Endodermal cell (in vitro differentiated cells): ENCODE measurements at regions not wholly inside any gene's neighbourhood (a gene's known extent, or its start where the extent isn't known, plus 50 kb on each side); places are given as distances from the start of the nearest gene placed in this dataset.

Experiments
- DNase-seq: peaks from one replicate; pipeline ENCODE4 v3.0.0-alpha.2; 2017
- H3K27ac ChIP-seq: 2 replicates; pipeline ENCODE4 v1.5.1; 2013; ENCODE audit warnings: mild to moderate bottlenecking, low read depth, low read length, moderate library complexity
- H3K27me3 ChIP-seq: 2 replicates; pipeline ENCODE4 v1.6.1; 2013; ENCODE audit warnings: mild to moderate bottlenecking, low read length, moderate library complexity; ENCODE audit not compliant: insufficient read depth, control insufficient read depth, poor library complexity, severe bottlenecking
- H3K36me3 ChIP-seq: 2 replicates; pipeline ENCODE4 v1.7.0; 2013; ENCODE audit warnings: mild to moderate bottlenecking, low read length, moderate library complexity; ENCODE audit not compliant: control insufficient read depth, insufficient read depth
- H3K4me1 ChIP-seq: one replicate; pipeline ENCODE4 v1.7.0; 2013; ENCODE audit warnings: low read length; ENCODE audit not compliant: control insufficient read depth, insufficient read depth
- H3K4me3 ChIP-seq: 2 replicates; pipeline ENCODE4 v1.5.1; 2013; ENCODE audit warnings: mild to moderate bottlenecking, low read length, moderate library complexity
- H3K9ac ChIP-seq: 2 replicates; pipeline ENCODE4 v1.6.1; 2013; ENCODE audit warnings: mild to moderate bottlenecking, low read length, moderate library complexity; ENCODE audit not compliant: poor library complexity, severe bottlenecking; ENCODE audit errors: extremely low read depth
- H3K9me3 ChIP-seq: 2 replicates; pipeline ENCODE4 v1.6.1; 2013; ENCODE audit warnings: mild to moderate bottlenecking, low read length, moderate library complexity; ENCODE audit not compliant: control insufficient read depth
- H3K27ac Mint-ChIP-seq: 2 replicates; pipeline ENCODE4 v1.8.0; 2020; ENCODE audit warnings: mixed read lengths
- H3K27me3 Mint-ChIP-seq: 2 replicates; pipeline ENCODE4 v1.8.0; 2021; ENCODE audit warnings: mild to moderate bottlenecking, mixed read lengths; ENCODE audit not compliant: insufficient read depth
- H3K36me3 Mint-ChIP-seq: 2 replicates; pipeline ENCODE4 v1.8.0; 2020; ENCODE audit warnings: low read depth, mixed read lengths
- H3K4me1 Mint-ChIP-seq: 2 replicates; pipeline ENCODE4 v1.8.0; 2020; ENCODE audit warnings: mixed read lengths
- H3K4me3 Mint-ChIP-seq: 2 replicates; pipeline ENCODE4 v1.8.0; 2020; ENCODE audit warnings: mild to moderate bottlenecking, moderate library complexity, mixed read lengths
- H3K9me3 Mint-ChIP-seq: 2 replicates; pipeline ENCODE4 v1.8.0; 2020; ENCODE audit warnings: mild to moderate bottlenecking, mixed read lengths
- WGBS, 2 experiments: methylation state at CpG; one replicate each; pipeline versions ENCODE4 v1.1.5 to v1.1.7; 2013; ENCODE audit warnings: missing lambda C conversion rate in 2 of 2, mixed read lengths in 1 of 2; ENCODE audit not compliant: insufficient coverage in 1 of 2, insufficient read length in 1 of 2; 5-methylcytosine and 5-hydroxymethylcytosine counted together
- TF ChIP-seq, protein P1 (sequence below): fragments of 200-600 bp; sonication (generic); conservative IDR thresholded peaks from 2 replicates; pipeline ENCODE4 v1.5.0; 2021; ENCODE audit warnings: antibody characterized with exemption, mild to moderate bottlenecking

DNA sequence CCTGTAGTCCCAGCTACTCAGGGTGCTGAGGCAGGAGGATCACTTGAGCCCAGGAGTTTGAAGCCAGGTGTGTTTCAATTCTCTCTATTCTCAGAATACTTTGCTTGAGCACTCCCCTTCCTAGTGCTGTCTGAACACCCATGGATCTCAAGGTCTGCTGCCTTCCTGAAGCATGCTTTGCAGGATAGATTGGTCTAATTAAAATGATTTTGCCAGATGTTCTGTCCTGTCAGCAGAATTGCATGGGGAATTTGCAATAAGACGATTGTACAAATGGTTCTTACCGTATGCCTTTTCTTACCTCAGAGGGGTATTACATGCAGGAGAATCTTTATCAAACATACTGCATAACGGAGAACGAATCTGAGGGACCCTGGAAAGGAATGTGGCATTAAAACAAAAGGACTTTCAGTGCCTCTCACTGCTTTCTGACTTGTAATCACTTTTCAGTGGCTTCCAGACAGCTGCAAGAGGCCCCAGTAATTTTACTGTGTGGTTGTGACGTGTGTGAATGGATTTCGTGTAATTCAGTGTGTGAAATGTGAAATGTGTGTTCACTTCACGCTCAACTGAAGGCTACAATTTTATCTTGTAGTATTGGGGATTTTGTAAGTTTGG, 587.2 kb upstream of the SEMA6A start:
- Mint-ChIP-seq H3K4me1 (peaks cover 17% of the 10 kb centered on the region), H3K36me3 (no peaks in the 10 kb centered on the region), H3K9me3 (no peaks in the 10 kb centered on the region), H3K4me3 (no peak overlapping the region), H3K27ac (no peak overlapping the region), H3K27me3 (no peaks in the 10 kb centered on the region)
- Histone ChIP-seq H3K27ac (no peak overlapping the region), H3K4me1 (no peaks in the 10 kb centered on the region), H3K4me3 (no peak overlapping the region), H3K9ac (no peak overlapping the region), H3K36me3 (no peaks in the 10 kb centered on the region), H3K27me3 (no peaks in the 10 kb centered on the region), H3K9me3 (no peaks in the 10 kb centered on the region)
- TF ChIP-seq, protein P1, sequence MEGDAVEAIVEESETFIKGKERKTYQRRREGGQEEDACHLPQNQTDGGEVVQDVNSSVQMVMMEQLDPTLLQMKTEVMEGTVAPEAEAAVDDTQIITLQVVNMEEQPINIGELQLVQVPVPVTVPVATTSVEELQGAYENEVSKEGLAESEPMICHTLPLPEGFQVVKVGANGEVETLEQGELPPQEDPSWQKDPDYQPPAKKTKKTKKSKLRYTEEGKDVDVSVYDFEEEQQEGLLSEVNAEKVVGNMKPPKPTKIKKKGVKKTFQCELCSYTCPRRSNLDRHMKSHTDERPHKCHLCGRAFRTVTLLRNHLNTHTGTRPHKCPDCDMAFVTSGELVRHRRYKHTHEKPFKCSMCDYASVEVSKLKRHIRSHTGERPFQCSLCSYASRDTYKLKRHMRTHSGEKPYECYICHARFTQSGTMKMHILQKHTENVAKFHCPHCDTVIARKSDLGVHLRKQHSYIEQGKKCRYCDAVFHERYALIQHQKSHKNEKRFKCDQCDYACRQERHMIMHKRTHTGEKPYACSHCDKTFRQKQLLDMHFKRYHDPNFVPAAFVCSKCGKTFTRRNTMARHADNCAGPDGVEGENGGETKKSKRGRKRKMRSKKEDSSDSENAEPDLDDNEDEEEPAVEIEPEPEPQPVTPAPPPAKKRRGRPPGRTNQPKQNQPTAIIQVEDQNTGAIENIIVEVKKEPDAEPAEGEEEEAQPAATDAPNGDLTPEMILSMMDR, result no peak
- 63 to 71% methylated on average over 4 to 7 of the region's 7 CpGs for WGBS, 2 experiments
- DNase-seq, result no peak

GRCh38 chr5:117160391-117160790, 585.8 kb upstream of the SEMA6A start:
- peaks cover 17% of the 10 kb centered on the region for H3K4me1 Mint-ChIP-seq
- H3K4me3 Mint-ChIP-seq, result no peak overlapping the region
- no peaks in the 10 kb centered on the region for H3K27me3 ChIP-seq
- DNase-seq, result no peak
- H3K27ac Mint-ChIP-seq, result no peak overlapping the region
- H3K27ac ChIP-seq, result no peak overlapping the region
- no peaks in the 10 kb centered on the region for H3K36me3 Mint-ChIP-seq
- no peaks in the 10 kb centered on the region for H3K4me1 ChIP-seq
- TF ChIP-seq, protein P1, result no peak
- no peak overlapping the region for H3K9ac ChIP-seq
- 92% methylated on average over 2 of the region's 2 CpGs for WGBS, 2 experiments
- no peaks in the 10 kb centered on the region for H3K9me3 ChIP-seq
- H3K27me3 Mint-ChIP-seq, result no peaks in the 10 kb centered on the region
- H3K36me3 ChIP-seq, result no peaks in the 10 kb centered on the region
- no peaks in the 10 kb centered on the region for H3K9me3 Mint-ChIP-seq
- H3K4me3 ChIP-seq, result no peak overlapping the region

DNA sequence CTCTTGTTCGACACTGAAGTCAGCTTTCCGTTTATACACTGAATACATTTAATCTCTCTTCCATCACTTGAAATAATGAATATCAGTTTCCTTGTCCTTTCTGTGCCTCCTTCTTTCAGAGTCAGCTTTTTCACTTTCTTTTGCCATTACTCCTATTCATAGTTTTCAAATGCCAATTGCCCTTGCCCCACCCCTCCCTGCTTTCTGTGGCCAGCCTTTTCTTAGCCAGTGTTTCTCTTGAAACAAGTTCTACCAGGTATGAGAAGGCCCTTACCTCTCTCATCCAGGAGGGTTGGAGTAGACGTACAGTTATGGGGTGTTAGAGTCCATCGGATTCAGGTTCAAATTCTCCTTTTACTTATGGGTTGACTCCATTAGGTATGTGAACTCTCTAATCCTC, 574.7 kb upstream of the SEMA6A start:
- Mint-ChIP-seq H3K4me3 (no peak overlapping the region), H3K36me3 (no peaks in the 10 kb centered on the region), H3K27me3 (no peaks in the 10 kb centered on the region), H3K9me3 (no peaks in the 10 kb centered on the region), H3K4me1 (peaks cover 11% of the 10 kb centered on the region), H3K27ac (no peak overlapping the region)
- H3K27ac ChIP-seq, result no peak overlapping the region
- no peaks in the 10 kb centered on the region for H3K27me3 ChIP-seq
- no peaks in the 10 kb centered on the region for H3K9me3 ChIP-seq
- H3K4me3 ChIP-seq, result no peak overlapping the region
- H3K9ac ChIP-seq, result no peak overlapping the region
- H3K36me3 ChIP-seq, result no peaks in the 10 kb centered on the region
- DNase-seq, result no peak
- WGBS, 2 experiments, result 94 to 95% methylated on average over 2 to 4 of the region's 4 CpGs
- H3K4me1 ChIP-seq, result no peaks in the 10 kb centered on the region
- TF ChIP-seq, protein P1, result no peak
